WTC11 (cell line): ENCODE measurements at regions not wholly inside any gene's neighbourhood (a gene's known extent, or its start where the extent isn't known, plus 50 kb on each side); places are given as distances from the start of the nearest gene placed in this dataset.

ENCODE experiments used
- ATAC-seq: fragments of 200-7000 bp; cut with Tn5 transposase; 2 replicates; pipeline ENCODE4 v1.10.0; 2021; ENCODE audit warnings: mild to moderate bottlenecking, moderate library complexity
- CTCF ChIA-PET: fragments of 300-600 bp; sonication (Branson Sonifier 250); formaldehyde crosslinking; loops from one replicate; lab custom pipeline; 2021; ENCODE audit warnings: antibody characterized with exemption; lab: Charles Lee
- POLR2A ChIA-PET: fragments of 350-600 bp; sonication (Branson Sonifier 250); formaldehyde crosslinking; loops from one replicate; lab custom pipeline; 2021; ENCODE audit warnings: antibody characterized with exemption; lab: Charles Lee
- DNase-seq: peaks from one replicate; pipeline ENCODE4 v3.0.0; 2021; ENCODE audit warnings: low spot score
- H3K27ac Mint-ChIP-seq: 2 replicates; pipeline ENCODE4 v1.8.0; 2021; ENCODE audit warnings: mixed read lengths
- H3K27me3 Mint-ChIP-seq: 2 replicates; pipeline ENCODE4 v1.8.0; 2021; ENCODE audit warnings: low read depth, mild to moderate bottlenecking, moderate library complexity, mixed read lengths
- H3K36me3 Mint-ChIP-seq: 2 replicates; pipeline ENCODE4 v1.8.0; 2021; ENCODE audit warnings: mixed read lengths
- H3K4me1 Mint-ChIP-seq: 2 replicates; pipeline ENCODE4 v1.8.0; 2022; ENCODE audit warnings: mixed read lengths
- H3K4me3 Mint-ChIP-seq: 2 replicates; pipeline ENCODE4 v1.8.0; 2021; ENCODE audit warnings: mild to moderate bottlenecking, moderate library complexity, mixed read lengths
- H3K9me3 Mint-ChIP-seq: 2 replicates; pipeline ENCODE4 v1.8.0; 2021; ENCODE audit warnings: mixed read lengths
- AFF4 ChIP-seq: sonication (generic); formaldehyde crosslinking; IDR thresholded peaks from 2 replicates; pipeline ENCODE4 v1.8.1; 2023; ENCODE audit warnings: mild to moderate bottlenecking, missing genetic modification reagents, borderline replicate concordance
- CREM ChIP-seq: sonication (generic); formaldehyde crosslinking; IDR thresholded peaks from 2 replicates; pipeline ENCODE4 v1.8.1; 2022; ENCODE audit warnings: mild to moderate bottlenecking, missing genetic modification reagents, moderate library complexity
- EMX1 ChIP-seq: fragments of 250-450 bp; sonication (Bioruptor Pico); IDR thresholded peaks from 2 replicates; pipeline ENCODE4 v1.8.0; 2021; ENCODE audit warnings: mild to moderate bottlenecking
- FOXP1 ChIP-seq: sonication (generic); formaldehyde crosslinking; IDR thresholded peaks from 2 replicates; pipeline ENCODE4 v1.8.0; 2022; ENCODE audit warnings: missing genetic modification reagents, mild to moderate bottlenecking, moderate library complexity, borderline replicate concordance
- GRHL2 ChIP-seq: fragments of 250-450 bp; sonication (Bioruptor Pico); IDR thresholded peaks from 2 replicates; pipeline ENCODE4 v1.8.0; 2022; ENCODE audit warnings: mild to moderate bottlenecking, moderate library complexity; ENCODE audit not compliant: insufficient replicate concordance, severe bottlenecking
- HMGXB4 ChIP-seq: sonication (generic); formaldehyde crosslinking; IDR thresholded peaks from 2 replicates; pipeline ENCODE4 v1.8.1; 2023; ENCODE audit warnings: mild to moderate bottlenecking, moderate library complexity, missing genetic modification reagents
- KAT7 ChIP-seq: sonication (generic); formaldehyde crosslinking; IDR thresholded peaks from 2 replicates; pipeline ENCODE4 v1.8.1; 2023; ENCODE audit warnings: missing genetic modification reagents, mild to moderate bottlenecking, borderline replicate concordance
- PRRX2 ChIP-seq: fragments of 250-450 bp; sonication (Bioruptor Pico); IDR thresholded peaks from 2 replicates; pipeline ENCODE4 v1.8.0; 2021; ENCODE audit warnings: mild to moderate bottlenecking
- SMAD3 ChIP-seq: sonication (generic); formaldehyde crosslinking; IDR thresholded peaks from 2 replicates; pipeline ENCODE4 v1.8.0; 2022; ENCODE audit warnings: missing genetic modification reagents, mild to moderate bottlenecking, borderline replicate concordance
- TP53 ChIP-seq: sonication (generic); formaldehyde crosslinking; IDR thresholded peaks from 2 replicates; pipeline ENCODE4 v1.8.1; 2023; ENCODE audit warnings: mild to moderate bottlenecking, missing genetic modification reagents
- ZNF416 ChIP-seq: fragments of 250-450 bp; sonication (Bioruptor Pico); IDR thresholded peaks from 2 replicates; pipeline ENCODE4 v1.9.0; 2021; ENCODE audit warnings: mild to moderate bottlenecking, inconsistent platforms
- TF ChIP-seq, protein P1 (sequence below): sonication (generic); formaldehyde crosslinking; conservative IDR thresholded peaks from 2 replicates; pipeline ENCODE4 v1.8.1; 2023; ENCODE audit warnings: mild to moderate bottlenecking, low read depth, missing genetic modification reagents, moderate library complexity
- TF ChIP-seq, protein P2 (sequence below): fragments of 250-450 bp; sonication (Bioruptor Pico); IDR thresholded peaks from 2 replicates; pipeline ENCODE4 v1.9.0; 2021; ENCODE audit warnings: mild to moderate bottlenecking
- TF ChIP-seq, protein P3 (sequence below): sonication (generic); formaldehyde crosslinking; IDR thresholded peaks from 2 replicates; pipeline ENCODE4 v1.8.0; 2023; ENCODE audit warnings: missing genetic modification reagents
- TF ChIP-seq, protein P4 (sequence below): sonication (generic); formaldehyde crosslinking; IDR thresholded peaks from 2 replicates; pipeline ENCODE4 v1.8.1; 2023; ENCODE audit warnings: mild to moderate bottlenecking, missing genetic modification reagents, moderate library complexity

DNA sequence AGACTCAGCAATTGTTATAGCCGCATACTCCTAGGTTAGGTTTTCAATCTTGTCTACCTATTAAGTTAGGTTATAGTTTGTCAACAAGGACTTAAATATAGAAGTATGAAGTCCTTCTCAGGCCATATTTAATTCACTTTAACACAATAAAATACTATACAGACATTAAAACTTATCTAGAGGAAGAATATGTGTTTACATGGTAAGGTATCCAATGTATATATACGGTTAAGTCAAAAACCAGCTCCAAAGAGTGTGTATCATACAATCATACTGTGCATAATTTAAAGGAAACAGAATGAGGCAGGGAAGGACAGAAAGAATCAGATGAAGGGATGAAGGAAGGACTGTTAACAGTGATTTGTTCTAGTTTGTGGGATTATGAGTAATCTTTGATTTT is 79.5 kb upstream of the LANCL2 start:
- CTCF ChIA-PET: interaction anchor here (1.3 kb wide), 1 partner anchor 31 kb away, joined by 4 read pairs; no protein-coding TSS in a partner anchor

DNA sequence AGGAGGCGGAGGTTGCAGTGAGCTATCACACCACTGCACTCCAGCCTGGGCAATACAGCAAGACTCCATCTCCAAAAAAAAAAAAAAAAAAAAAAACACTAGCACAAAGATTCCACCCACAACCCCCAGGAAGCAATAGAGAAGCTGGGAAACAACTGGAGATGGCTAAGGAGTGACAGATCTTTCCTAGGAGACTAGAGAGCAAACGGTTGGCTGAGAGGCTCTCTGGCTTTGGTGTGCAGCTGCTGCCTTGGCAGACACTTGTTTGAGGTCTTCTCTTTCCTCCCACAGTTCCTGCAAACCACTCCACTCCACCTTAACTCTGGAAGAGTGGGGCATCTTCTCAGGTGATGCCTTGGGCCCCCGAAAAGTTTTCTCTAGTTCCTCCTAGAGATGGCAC is 78.5 kb upstream of the LANCL2 start:
- H3K36me3 Mint-ChIP-seq: no peaks in the 10 kb centered on the region
- H3K4me1 Mint-ChIP-seq: no peaks in the 10 kb centered on the region
- no peak for ATAC-seq
- no peak for DNase-seq
- no peak overlapping the region for H3K27ac Mint-ChIP-seq
- no peak overlapping the region for H3K4me3 Mint-ChIP-seq
- ChIA-PET POLR2A (no interaction called here), CTCF (interaction anchor here (0.6 kb wide), 1 partner anchor 793 kb away, joined by 7 read pairs; no protein-coding TSS in a partner anchor)
- 0 out of 2 replicates have a peak, but pooled peaks cover 2% of the 10 kb centered on the region for H3K9me3 Mint-ChIP-seq
- peaks cover 5% of the 10 kb centered on the region for H3K27me3 Mint-ChIP-seq
- no peak for TF ChIP-seq SMAD3 (CRISPR knock-in tag)
- TF ChIP-seq, protein P1, sequence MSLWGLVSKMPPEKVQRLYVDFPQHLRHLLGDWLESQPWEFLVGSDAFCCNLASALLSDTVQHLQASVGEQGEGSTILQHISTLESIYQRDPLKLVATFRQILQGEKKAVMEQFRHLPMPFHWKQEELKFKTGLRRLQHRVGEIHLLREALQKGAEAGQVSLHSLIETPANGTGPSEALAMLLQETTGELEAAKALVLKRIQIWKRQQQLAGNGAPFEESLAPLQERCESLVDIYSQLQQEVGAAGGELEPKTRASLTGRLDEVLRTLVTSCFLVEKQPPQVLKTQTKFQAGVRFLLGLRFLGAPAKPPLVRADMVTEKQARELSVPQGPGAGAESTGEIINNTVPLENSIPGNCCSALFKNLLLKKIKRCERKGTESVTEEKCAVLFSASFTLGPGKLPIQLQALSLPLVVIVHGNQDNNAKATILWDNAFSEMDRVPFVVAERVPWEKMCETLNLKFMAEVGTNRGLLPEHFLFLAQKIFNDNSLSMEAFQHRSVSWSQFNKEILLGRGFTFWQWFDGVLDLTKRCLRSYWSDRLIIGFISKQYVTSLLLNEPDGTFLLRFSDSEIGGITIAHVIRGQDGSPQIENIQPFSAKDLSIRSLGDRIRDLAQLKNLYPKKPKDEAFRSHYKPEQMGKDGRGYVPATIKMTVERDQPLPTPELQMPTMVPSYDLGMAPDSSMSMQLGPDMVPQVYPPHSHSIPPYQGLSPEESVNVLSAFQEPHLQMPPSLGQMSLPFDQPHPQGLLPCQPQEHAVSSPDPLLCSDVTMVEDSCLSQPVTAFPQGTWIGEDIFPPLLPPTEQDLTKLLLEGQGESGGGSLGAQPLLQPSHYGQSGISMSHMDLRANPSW (CRISPR knock-in tag): no peak
- no peak for TF ChIP-seq AFF4 (CRISPR knock-in tag)

More for the DNA sequence above, 79.5 kb upstream of the LANCL2 start:
- H3K4me1 Mint-ChIP-seq: peaks cover 2% of the 10 kb centered on the region
- ATAC-seq: no peak
- H3K9me3 Mint-ChIP-seq: 0 out of 2 replicates have a peak, but pooled peaks cover 2% of the 10 kb centered on the region
- no peaks in the 10 kb centered on the region for H3K36me3 Mint-ChIP-seq
- no peak overlapping the region for H3K27ac Mint-ChIP-seq
- POLR2A ChIA-PET: no interaction called here
- no peaks in the 10 kb centered on the region; the same call in 1 of the 2 replicates for H3K27me3 Mint-ChIP-seq
- no peak for DNase-seq
- TF ChIP-seq TP53 (CRISPR knock-in tag) (no peak), CREM (CRISPR knock-in tag) (no peak), ZNF416 (CRISPR knock-in tag) (no peak), PRRX2 (CRISPR knock-in tag) (no peak), EMX1 (CRISPR knock-in tag) (no peak), KAT7 (no peak), AFF4 (CRISPR knock-in tag) (no peak), FOXP1 (CRISPR knock-in tag) (no peak), HMGXB4 (CRISPR knock-in tag) (no peak), GRHL2 (CRISPR knock-in tag) (no peak), SMAD3 (CRISPR knock-in tag) (no peak)
- TF ChIP-seq, protein P2, sequence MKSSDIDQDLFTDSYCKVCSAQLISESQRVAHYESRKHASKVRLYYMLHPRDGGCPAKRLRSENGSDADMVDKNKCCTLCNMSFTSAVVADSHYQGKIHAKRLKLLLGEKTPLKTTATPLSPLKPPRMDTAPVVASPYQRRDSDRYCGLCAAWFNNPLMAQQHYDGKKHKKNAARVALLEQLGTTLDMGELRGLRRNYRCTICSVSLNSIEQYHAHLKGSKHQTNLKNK (CRISPR knock-in tag): no peak
- TF ChIP-seq, protein P3, sequence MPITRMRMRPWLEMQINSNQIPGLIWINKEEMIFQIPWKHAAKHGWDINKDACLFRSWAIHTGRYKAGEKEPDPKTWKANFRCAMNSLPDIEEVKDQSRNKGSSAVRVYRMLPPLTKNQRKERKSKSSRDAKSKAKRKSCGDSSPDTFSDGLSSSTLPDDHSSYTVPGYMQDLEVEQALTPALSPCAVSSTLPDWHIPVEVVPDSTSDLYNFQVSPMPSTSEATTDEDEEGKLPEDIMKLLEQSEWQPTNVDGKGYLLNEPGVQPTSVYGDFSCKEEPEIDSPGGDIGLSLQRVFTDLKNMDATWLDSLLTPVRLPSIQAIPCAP (CRISPR knock-in tag): no peak
- TF ChIP-seq, protein P4, sequence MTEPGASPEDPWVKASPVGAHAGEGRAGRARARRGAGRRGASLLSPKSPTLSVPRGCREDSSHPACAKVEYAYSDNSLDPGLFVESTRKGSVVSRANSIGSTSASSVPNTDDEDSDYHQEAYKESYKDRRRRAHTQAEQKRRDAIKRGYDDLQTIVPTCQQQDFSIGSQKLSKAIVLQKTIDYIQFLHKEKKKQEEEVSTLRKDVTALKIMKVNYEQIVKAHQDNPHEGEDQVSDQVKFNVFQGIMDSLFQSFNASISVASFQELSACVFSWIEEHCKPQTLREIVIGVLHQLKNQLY (CRISPR knock-in tag): no peak
- no peak overlapping the region for H3K4me3 Mint-ChIP-seq
